ENCODE measurements at regions not wholly inside any gene's neighbourhood (a gene's known extent, or its start where the extent isn't known, plus 50 kb on each side); places are given as distances from the start of the nearest gene placed in this dataset.

DNA sequence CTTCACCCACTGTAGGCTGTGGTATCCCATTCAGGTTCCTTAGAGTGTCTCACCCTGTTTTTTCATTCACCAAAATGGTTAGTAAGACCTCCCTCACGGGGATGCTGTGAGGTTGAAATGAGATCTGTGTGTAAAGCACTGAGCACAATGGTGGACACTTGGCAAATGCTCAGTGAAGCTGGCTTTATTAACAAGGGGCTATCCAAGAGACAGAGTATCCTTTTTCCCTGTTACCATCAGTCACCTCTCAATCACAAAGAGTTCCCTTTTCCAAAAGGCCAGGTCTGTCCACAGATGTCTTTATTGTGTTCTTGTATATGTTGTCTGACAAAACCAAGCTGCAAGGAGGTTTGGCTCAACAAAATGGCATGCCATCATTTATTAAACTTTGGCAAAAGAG is 138.9 kb upstream of the RARB start:
- H3K9me3 Mint-ChIP-seq (ENCODE audit: unreplicated experiment): no peaks in the 10 kb centered on the region
- H3K27me3 Mint-ChIP-seq (ENCODE audit: unreplicated experiment): no peaks in the 10 kb centered on the region
- DNase-seq (ENCODE audit: extremely low spot score, unreplicated experiment): no peak
- no peak overlapping the region for H3K4me3 Mint-ChIP-seq (ENCODE audit: unreplicated experiment)
- no peaks in the 10 kb centered on the region for H3K36me3 Mint-ChIP-seq (ENCODE audit: unreplicated experiment)
- H3K27ac Mint-ChIP-seq (ENCODE audit: unreplicated experiment): no peak overlapping the region
- peaks cover 40% of the 10 kb centered on the region for H3K4me1 Mint-ChIP-seq (ENCODE audit: unreplicated experiment)
- TF ChIP-seq, protein P1, sequence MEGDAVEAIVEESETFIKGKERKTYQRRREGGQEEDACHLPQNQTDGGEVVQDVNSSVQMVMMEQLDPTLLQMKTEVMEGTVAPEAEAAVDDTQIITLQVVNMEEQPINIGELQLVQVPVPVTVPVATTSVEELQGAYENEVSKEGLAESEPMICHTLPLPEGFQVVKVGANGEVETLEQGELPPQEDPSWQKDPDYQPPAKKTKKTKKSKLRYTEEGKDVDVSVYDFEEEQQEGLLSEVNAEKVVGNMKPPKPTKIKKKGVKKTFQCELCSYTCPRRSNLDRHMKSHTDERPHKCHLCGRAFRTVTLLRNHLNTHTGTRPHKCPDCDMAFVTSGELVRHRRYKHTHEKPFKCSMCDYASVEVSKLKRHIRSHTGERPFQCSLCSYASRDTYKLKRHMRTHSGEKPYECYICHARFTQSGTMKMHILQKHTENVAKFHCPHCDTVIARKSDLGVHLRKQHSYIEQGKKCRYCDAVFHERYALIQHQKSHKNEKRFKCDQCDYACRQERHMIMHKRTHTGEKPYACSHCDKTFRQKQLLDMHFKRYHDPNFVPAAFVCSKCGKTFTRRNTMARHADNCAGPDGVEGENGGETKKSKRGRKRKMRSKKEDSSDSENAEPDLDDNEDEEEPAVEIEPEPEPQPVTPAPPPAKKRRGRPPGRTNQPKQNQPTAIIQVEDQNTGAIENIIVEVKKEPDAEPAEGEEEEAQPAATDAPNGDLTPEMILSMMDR (IDR thresholded peaks at IDR 0.05): no peak

DNA sequence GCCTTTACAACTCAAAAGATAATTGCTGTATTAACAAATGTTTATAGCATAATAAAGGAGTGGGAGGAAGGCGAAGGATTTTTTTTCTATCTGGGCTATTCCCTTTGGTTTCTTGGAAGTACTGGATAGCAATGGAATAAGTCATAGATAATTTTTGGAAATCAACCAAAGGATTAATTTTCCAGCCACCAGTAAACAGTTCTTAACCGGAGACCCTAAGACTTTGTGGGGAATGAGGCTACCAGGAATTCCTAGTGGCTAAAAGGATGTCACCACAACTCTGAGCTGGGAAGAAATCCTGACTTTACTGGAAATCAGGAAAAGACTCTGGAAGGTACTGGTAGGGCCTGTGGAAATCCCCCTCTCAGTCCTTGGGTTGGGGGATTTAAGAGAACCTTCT is 138.4 kb upstream of the RARB start:
- TF ChIP-seq, protein P1 (IDR thresholded peaks at IDR 0.05): no peak
- H3K36me3 Mint-ChIP-seq (ENCODE audit: unreplicated experiment): no peaks in the 10 kb centered on the region
- no peaks in the 10 kb centered on the region for H3K27me3 Mint-ChIP-seq (ENCODE audit: unreplicated experiment)
- peaks cover 42% of the 10 kb centered on the region for H3K4me1 Mint-ChIP-seq (ENCODE audit: unreplicated experiment)
- H3K27ac Mint-ChIP-seq (ENCODE audit: unreplicated experiment): no peak overlapping the region
- H3K4me3 Mint-ChIP-seq (ENCODE audit: unreplicated experiment): no peak overlapping the region
- no peaks in the 10 kb centered on the region for H3K9me3 Mint-ChIP-seq (ENCODE audit: unreplicated experiment)
- DNase-seq (ENCODE audit: extremely low spot score, unreplicated experiment): no peak

DNA sequence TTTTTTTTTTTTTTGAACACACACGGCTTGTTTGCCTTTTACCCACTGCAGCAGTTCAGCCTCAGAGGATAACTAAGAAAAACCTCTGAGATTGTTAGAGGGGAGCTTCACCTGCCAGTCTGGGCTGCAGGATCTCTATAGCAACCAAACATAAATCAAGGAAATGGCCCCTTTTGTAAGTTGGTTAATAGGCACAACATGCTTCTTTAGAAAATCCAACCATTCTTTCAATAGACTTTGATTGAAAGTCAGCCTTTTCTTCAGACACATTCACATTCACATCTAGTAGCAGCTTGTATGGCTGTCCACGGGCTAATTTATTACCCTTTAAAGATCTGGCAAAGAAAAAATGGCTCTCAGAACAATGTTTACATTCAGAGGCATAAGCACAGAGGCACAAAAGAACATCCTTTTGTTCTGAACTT is 136.6 kb upstream of the RARB start:
- TF ChIP-seq, protein P1 (IDR thresholded peaks at IDR 0.05): no peak
- Mint-ChIP-seq H3K4me3 (ENCODE audit: unreplicated experiment) (no peak overlapping the region), H3K36me3 (ENCODE audit: unreplicated experiment) (no peaks in the 10 kb centered on the region), H3K27me3 (ENCODE audit: unreplicated experiment) (no peaks in the 10 kb centered on the region), H3K27ac (ENCODE audit: unreplicated experiment) (peak overlapping the region; percentile 16), H3K4me1 (ENCODE audit: unreplicated experiment) (peaks cover 42% of the 10 kb centered on the region), H3K9me3 (ENCODE audit: unreplicated experiment) (no peaks in the 10 kb centered on the region)
- no peak for DNase-seq (ENCODE audit: extremely low spot score, unreplicated experiment)

DNA sequence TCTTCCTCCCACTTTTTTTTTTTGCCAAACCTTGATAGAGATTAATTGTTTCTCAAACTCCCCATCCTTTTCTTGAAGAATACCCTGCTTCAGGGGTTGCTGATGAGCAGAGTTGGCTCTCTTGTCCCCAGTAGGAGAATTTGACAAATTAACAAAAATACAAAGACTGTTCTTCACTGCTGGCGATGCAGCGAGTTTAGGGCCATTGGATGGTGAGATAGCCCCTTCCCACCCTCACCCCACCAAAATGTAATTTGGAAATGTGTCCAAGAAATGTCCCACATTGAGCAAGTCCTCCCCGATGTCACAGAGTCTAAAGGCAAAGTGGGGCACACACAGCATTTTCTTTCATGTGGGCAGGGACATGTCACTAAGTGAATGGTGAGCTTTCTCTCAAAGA is 136.0 kb upstream of the RARB start:
- H3K27me3 Mint-ChIP-seq (ENCODE audit: unreplicated experiment): no peaks in the 10 kb centered on the region
- DNase-seq (ENCODE audit: extremely low spot score, unreplicated experiment): no peak
- H3K4me1 Mint-ChIP-seq (ENCODE audit: unreplicated experiment): peaks cover 44% of the 10 kb centered on the region
- no peaks in the 10 kb centered on the region for H3K36me3 Mint-ChIP-seq (ENCODE audit: unreplicated experiment)
- TF ChIP-seq, protein P1 (IDR thresholded peaks at IDR 0.05): no peak
- H3K4me3 Mint-ChIP-seq (ENCODE audit: unreplicated experiment): no peak overlapping the region
- no peak overlapping the region for H3K27ac Mint-ChIP-seq (ENCODE audit: unreplicated experiment)
- no peaks in the 10 kb centered on the region for H3K9me3 Mint-ChIP-seq (ENCODE audit: unreplicated experiment)

DNA sequence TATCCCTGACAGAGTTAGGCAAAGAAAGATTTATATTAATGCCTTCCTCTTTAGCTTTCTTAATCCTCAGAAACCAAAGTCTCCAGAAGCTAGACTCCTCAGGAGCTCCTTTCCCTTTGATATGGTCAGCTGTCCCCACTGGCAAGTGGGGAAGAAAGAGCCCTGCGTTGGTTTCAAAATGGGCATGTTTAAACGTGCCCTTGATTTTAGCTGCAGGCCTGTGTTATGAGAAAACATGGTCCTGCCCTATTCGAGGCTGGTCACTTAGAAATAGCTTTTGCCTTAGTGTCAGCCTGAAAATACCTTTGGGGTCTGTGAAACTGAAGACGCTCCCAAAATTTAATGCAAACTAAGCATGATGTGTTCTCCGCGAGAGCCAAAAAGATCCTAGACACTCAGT is 135.5 kb upstream of the RARB start:
- H3K27me3 Mint-ChIP-seq (ENCODE audit: unreplicated experiment): no peaks in the 10 kb centered on the region
- H3K4me1 Mint-ChIP-seq (ENCODE audit: unreplicated experiment): peaks cover 43% of the 10 kb centered on the region
- DNase-seq (ENCODE audit: extremely low spot score, unreplicated experiment): no peak
- TF ChIP-seq, protein P1 (IDR thresholded peaks at IDR 0.05): no peak
- no peaks in the 10 kb centered on the region for H3K36me3 Mint-ChIP-seq (ENCODE audit: unreplicated experiment)
- no peak overlapping the region for H3K4me3 Mint-ChIP-seq (ENCODE audit: unreplicated experiment)
- no peaks in the 10 kb centered on the region for H3K9me3 Mint-ChIP-seq (ENCODE audit: unreplicated experiment)
- H3K27ac Mint-ChIP-seq (ENCODE audit: unreplicated experiment): peak overlapping the region; percentile 40

All from osteocyte (in vitro differentiated cells).